ENCODE measurements at regions not wholly inside any gene's neighbourhood (a gene's known extent, or its start where the extent isn't known, plus 50 kb on each side); places are given as distances from the start of the nearest gene placed in this dataset.
"Not testable (repeated sequence)": the region's sequence is repeated elsewhere in the genome, so short reads cannot be mapped to it uniquely, and the experiment has no call there.

GRCh38 chr12:95380334-95380733 is 93.6 kb upstream of the METAP2 start:
- not testable (repeated sequence) for TF ChIP-seq CTCF (IDR thresholded peaks at IDR 0.05); POLR2A (IDR thresholded peaks at IDR 0.05); EP300 (IDR thresholded peaks at IDR 0.05; ENCODE audit: low read depth)

Measured in transverse colon (tissue), 3 donors.